ENCODE measurements at regions not wholly inside any gene's neighbourhood (a gene's known extent, or its start where the extent isn't known, plus 50 kb on each side); places are given as distances from the start of the nearest gene placed in this dataset.

GRCh38 chrX:100072336-100072735, 337.7 kb downstream of the PCDH19 start:
- no peaks in the 10 kb centered on the region for H4K20me1 ChIP-seq (replicated peaks; ENCODE audit: control insufficient read depth, extremely low read depth, insufficient read depth, low read length)
- no peaks in the 10 kb centered on the region for H3K4me1 ChIP-seq (ENCODE audit: control insufficient read depth, extremely low read depth, insufficient read depth, low read length)
- intact Hi-C loops (cut with micrococcal nuclease), result no loop called here
- no peak overlapping the region for H3K27ac ChIP-seq (ENCODE audit: insufficient read depth, low read depth, low read length)
- no peak overlapping the region for H2AFZ ChIP-seq (ENCODE audit: low read depth, low read length)
- no peaks in the 10 kb centered on the region for H3K9me3 ChIP-seq (replicated peaks; ENCODE audit: control insufficient read depth, insufficient read depth, low read length)
- no peak overlapping the region for H3K4me2 ChIP-seq (ENCODE audit: insufficient read depth, low read length)
- no peaks in the 10 kb centered on the region for H3K27me3 ChIP-seq (ENCODE audit: control insufficient read depth in 2 of 2, insufficient read depth in 2 of 2, low read length in 2 of 2)
- TF ChIP-seq POLR2AphosphoS5 (IDR thresholded peaks at IDR 0.05; ENCODE audit: insufficient read depth, low read depth, low read length) (no peak), CTCF (IDR thresholded peaks at IDR 0.05; ENCODE audit: extremely low read depth in 1 of 2, insufficient read depth in 1 of 2, low read depth in 1 of 2, low read length in 2 of 2) (no peak), FOS (IDR thresholded peaks at IDR 0.05; ENCODE audit: borderline replicate concordance, insufficient read depth, low read length) (no peak), POLR2A (IDR thresholded peaks at IDR 0.05; ENCODE audit: low read depth, low read length) (no peak), MYC (IDR thresholded peaks at IDR 0.05; ENCODE audit: low read depth, low read length) (no peak), MAX (IDR thresholded peaks at IDR 0.05; ENCODE audit: insufficient read depth, insufficient read length) (no peak), EZH2 (IDR thresholded peaks at IDR 0.05; ENCODE audit: borderline replicate concordance, low read depth, low read length, severe bottlenecking) (no peak), GATA2 (IDR thresholded peaks at IDR 0.05; ENCODE audit: insufficient read depth, insufficient read length, low read depth, low read length) (no peak)
- POLR2A ChIA-PET, result no interaction called here
- H3K79me2 ChIP-seq (ENCODE audit: control insufficient read depth, insufficient read depth, low read length), result no peaks in the 10 kb centered on the region
- no peak overlapping the region for H3K4me3 ChIP-seq (replicated peaks in 1 of 3; ENCODE audit: insufficient read depth in 1 of 3, low read depth in 1 of 3, low read length in 3 of 3)
- BruUV-seq (replicated peaks), result no TSS peak
- H3K9me1 ChIP-seq (replicated peaks; ENCODE audit: control insufficient read depth, extremely low read depth, insufficient read depth, low read length), result no peaks in the 10 kb centered on the region
- CTCF ChIA-PET, result no interaction called here
- dilution Hi-C loops (cut with MboI; ENCODE audit: extremely low pct_ligation_motif_present, low sequenced_read_pairs), result no loop called here
- no peak overlapping the region for H3K9ac ChIP-seq (replicated peaks; ENCODE audit: extremely low read depth, insufficient read depth, low read length)
- no peak for FAIRE-seq
- DNase-seq (ENCODE audit: low read depth, low spot score), result no peak
- H3K36me3 ChIP-seq (ENCODE audit: control insufficient read depth in 2 of 2, extremely low read depth in 1 of 2, insufficient read depth in 2 of 2, low read length in 2 of 2), result no peaks in the 10 kb centered on the region
